Activated CD4-positive, alpha-beta T cell treated with anti-CD3 and anti-CD28 coated beads for 24 hours (primary cell): ENCODE measurements at regions not wholly inside any gene's neighbourhood (a gene's known extent, or its start where the extent isn't known, plus 50 kb on each side); places are given as distances from the start of the nearest gene placed in this dataset.

Experiments
- DNase-seq, 2 donors: peaks; one replicate each; pipeline ENCODE4 v3.0.0-alpha.2; 2020; ENCODE audit warnings: low read depth in 2 of 2

- no peak for DNase-seq
These were observed 78.6 kb downstream of the ARF6 start for GRCh38 chr14:49971156-49972130.

DNA sequence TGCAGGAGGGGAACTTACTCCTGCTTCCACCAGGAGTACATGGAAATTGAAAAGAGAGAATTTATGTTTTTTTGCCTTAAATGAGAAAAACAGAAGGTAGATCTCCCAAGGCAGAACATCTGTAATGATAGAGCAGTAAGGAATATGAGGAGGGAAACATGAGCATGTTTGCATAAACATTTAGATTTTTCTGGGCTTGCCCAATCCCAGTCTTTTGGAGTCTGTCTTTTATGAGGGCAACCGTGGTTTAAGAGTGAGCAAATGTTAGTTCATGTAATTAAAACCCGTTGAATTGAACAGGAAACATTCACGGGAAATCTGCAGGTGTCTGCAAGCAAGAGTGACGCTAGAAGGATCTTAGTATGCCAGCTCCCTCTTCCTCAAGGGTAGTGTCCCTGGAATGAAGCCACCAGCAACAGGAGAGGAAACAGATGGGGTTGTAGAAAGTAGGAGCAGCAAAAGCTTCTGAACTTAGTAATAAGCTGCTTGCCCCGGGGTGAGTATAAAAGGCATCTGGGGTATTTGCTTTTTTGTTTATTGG, 79.3 kb downstream of the ARF6 start:
- DNase-seq: no peak

- no peak for DNase-seq
These were observed 79.9 kb downstream of the ARF6 start for GRCh38 chr14:49972823-49973222.

- no peak for DNase-seq
These were observed 82.4 kb downstream of the ARF6 start for GRCh38 chr14:49975276-49975675.

GRCh38 chr14:49975799-49976198, 82.9 kb downstream of the ARF6 start:
- DNase-seq: no peak

DNA sequence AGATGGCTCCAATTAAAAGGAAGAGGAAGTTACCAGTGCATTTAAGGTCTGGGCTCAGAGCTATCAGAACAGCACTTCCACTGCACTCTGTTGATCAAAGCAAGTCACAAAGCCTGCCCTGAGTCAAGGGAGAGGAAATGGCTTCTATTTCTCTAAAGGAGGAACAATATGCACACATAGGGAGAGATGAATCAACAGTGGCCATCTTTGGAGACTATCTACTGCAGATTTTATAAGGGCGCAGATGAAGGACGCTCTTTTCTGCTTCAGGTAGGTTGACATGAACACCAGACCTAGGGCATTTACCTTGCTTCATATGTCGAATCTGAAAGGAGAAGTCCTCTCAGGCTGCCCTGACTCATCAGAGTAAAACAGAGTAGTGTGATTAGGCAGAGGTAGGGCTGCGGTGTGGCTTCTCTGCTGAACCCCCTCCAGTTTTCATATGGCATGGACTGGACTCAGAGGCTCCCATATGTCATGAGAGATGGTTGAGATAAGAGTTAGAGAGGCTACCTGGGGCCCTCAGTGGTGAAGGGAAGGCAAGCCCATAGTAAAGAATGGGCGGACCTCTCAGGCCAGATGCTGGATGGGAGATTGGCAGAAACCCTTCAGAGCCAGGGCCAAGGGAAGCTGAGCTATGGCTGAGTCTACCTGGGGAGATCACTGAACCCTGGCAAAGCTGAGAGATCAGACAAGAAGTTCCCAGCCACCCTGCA, 84.4 kb downstream of the ARF6 start:
- DNase-seq: no peak

DNA sequence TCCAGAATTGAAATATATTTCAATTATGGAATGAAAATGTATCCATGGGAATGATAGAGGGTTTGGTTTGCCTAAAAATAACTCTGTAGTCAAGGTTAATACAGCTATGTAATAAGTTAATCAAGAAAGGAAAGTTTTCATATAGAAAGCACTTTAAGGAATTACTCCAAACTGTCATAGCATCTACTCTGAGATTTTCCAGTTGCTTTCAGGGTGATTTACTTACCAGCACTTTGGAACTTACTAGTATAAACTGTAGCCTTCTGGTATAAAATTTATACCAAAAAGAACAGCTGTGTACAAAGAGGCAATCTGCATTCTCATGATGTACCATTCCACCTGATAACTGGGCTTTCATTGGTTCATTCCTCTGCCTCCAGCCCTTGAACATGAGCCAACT, 87.1 kb downstream of the ARF6 start:
- no peak for DNase-seq

DNA sequence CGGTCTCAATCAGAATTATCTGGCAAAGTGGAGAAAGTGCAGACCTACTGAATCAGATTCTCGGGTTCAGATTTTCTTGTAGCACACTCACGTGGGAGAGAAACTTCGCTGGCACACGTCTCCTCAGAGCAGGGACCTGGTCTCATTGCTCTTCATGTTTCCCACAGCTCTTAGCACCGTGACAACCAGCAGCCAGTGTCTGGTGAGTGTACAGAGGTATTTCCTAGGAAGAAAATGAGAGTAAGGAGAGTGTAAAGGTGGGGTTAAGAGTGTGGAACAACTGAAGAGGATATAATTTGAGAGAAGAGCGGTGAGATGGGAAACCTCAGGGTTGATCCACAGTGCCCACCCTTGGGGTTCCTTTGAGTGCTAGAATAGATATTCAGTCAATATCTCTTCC, 89.2 kb downstream of the ARF6 start:
- no peak for DNase-seq

DNA sequence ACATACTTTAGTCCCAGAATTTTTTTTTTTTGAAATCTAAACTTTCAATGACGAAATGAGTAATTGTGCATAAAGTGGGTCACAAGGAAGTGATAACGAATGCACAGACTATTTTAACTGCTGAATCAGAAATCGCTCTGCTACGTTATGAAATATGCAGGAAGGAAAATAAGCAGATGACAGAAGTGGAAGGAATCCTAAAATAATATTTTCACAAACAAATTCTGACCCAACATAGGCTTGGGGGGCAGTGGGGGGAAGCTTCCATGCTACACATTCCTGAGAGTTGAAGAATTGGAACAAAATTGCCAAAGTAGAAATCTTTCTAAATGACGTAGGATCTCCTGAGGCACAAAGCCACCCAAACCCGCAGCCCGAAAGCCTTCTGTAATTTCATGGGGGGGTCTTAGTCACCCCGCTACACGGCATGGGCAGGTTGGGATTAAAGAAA, 89.6 kb downstream of the ARF6 start:
- no peak for DNase-seq

DNA sequence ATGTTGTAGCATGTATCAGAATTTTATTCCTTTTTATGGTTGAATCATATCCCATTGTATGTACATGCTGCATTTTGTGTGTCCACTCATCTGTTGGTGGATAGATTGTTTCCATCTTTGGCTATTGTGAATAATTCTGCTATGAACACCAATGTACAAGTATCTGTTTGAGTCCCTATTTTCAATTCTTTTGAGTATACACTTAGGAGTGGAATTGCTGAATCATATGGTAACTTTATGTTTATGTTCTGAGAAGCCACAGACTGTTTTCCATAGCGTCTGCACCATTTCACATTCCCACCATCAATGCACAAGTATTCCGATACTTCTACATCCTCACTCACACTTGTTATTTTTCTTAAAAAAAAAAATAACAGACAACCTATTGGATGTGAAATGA, 91.5 kb downstream of the ARF6 start:
- DNase-seq: no peak

DNA sequence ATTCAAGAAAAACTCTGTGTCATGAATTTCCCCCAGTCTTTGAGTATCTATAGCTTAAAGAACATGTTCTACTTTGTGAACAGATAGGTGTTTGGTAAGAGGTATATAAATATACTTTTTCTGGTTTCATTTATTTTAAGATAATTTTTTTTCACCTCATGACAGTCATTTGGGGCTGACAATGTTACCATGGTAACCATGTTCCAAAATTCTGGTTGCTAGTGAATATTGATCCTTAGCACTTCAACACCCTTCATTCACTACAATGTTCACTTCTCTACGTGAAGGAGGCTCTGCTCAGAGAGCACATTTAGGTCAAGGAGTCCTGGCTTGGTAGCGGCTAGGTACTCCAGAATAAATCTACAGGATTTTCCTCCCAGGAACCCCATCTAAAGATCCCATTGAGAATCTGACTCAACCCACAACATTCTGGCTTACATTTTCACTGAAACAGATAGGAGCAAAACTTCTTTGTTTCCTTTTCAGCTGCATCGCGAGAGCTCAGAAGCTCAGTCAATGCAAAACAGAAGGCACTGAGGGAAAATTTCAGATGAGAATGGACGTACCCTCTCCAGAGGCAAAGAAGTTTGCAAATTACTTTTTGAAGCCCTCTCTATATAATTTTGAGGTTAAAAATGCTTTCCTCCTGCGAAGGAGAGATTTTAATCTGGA, 93.6 kb downstream of the ARF6 start:
- no peak for DNase-seq

- DNase-seq: no peak
These were observed 95.5 kb downstream of the ARF6 start for GRCh38 chr14:49988080-49988990.

- no peak for DNase-seq
These were observed 97.1 kb downstream of the ARF6 start for GRCh38 chr14:49989966-49990365.

- DNase-seq: no peak
These were observed 98.6 kb downstream of the ARF6 start for GRCh38 chr14:49991491-49991890.

DNA sequence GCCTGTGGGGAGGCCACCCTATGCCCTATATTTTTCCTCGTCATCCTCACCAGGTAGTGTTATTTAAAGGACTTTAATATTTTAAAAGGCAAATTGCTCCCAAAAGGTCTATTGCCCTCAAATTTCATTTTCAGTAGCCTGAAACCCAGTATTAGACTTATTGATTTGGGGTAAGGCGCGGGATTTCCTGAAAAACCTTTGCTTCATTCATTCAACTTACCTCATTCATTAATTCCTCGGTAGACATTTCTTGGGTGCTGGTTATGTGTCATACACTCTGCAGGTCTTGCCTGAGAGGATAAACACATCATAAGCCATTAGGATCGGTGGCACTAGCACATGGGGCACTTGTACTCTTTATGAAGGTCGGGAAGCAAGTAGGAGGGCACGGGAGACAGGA, 99.2 kb downstream of the ARF6 start:
- DNase-seq: no peak

DNA sequence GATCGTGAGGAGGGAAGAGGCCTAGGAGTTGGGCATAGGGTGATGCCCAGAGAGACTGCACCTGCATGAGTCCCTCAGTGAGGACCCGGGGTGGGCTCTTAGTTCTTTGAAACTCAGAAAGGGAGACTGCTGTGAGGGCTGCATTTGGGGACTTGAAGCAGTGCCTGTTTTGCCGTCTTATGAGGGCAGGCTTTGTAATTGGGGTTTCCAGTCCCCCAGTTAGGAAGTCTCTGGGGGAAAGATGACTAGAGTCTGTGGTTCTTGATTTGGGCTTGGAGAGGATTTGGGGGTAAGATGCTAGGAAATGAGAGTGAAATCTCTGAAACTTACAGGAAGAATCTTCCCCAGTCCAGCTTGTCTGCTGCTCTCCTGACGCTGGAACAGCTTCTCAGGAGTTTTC, 99.6 kb downstream of the ARF6 start:
- DNase-seq: no peak

- DNase-seq: no peak
These were observed 100.0 kb downstream of the ARF6 start for GRCh38 chr14:49992901-49993339.

GRCh38 chr14:49993565-49993964, 100.7 kb downstream of the ARF6 start:
- no peak for DNase-seq

DNA sequence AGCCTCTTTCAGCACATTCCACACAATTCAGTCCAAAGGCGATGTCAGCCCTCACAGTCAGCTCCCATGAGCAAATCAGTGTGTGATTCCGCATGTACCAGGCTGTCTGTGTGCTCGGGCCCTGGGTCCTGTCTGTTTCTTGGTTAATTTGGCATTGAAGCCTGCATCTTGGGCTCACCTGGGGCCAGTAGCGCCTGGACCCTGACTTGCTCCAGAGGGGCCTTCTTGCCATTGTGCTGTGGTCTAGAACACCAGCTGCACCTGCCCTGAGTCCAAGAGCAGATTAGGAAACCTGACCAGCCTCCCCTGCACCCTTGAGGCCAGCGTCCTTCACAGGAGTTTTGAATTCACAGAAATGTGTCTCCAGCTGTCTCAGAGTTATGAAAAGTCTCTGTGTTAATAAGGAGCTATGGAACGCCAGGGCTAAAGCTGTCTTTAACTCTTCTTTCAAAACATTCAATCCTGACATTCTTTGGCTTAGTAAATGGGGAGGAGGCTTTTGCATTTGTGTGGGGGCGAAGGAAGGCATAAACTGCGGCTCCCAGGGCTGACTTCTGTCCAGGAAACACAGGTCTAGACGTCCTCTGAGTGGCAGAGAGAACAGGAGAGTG, 102.2 kb downstream of the ARF6 start:
- DNase-seq: no peak

DNA sequence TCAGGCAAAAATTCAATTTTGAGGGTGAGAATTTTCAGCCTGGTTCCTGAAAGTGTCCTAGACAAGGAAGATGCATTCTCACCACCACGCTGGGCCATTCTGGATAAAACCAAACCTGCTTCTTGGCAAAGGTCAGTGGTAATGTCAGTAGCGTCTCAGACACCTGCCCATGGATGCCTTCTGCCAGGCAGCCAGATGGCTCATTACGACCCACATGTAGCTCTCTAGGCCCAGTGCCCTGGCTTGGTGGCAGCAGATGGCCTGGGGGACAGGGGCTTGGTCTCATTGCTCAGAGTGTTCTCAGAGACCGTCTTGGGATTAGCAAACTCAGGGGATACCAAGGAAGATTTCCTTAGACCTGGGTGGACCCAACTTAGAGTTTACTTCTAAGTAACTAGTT, 105.1 kb downstream of the ARF6 start:
- DNase-seq: no peak
